Adrenal gland (tissue), 9 donors: ENCODE measurements at regions not wholly inside any gene's neighbourhood (a gene's known extent, or its start where the extent isn't known, plus 50 kb on each side); places are given as distances from the start of the nearest gene placed in this dataset.

Experiments used
- DNase-seq, 7 donors: peaks; one replicate each; pipeline ENCODE4 v3.0.0-alpha.2; 2019 to 2020
- H3K27ac ChIP-seq, 5 donors: fragments of 200-600 bp; sonication (generic) in 4 of 5; 1 replicate in 3 of 5; 2 replicates in 2 of 5; pipeline versions ENCODE4 v1.5.1 to v1.8.0; 2016 to 2020; ENCODE audit warnings: mild to moderate bottlenecking in 1 of 5
- H3K27me3 ChIP-seq: fragments of 200-600 bp; 2 replicates; pipeline ENCODE4 v1.8.0; 2021
- H3K36me3 ChIP-seq, 2 donors: fragments of 200-600 bp; replicated peaks in 1 of 2; 1 replicate in 1 of 2; 2 replicates in 1 of 2; pipeline versions ENCODE4 v1.5.1 to v1.8.0; 2018 to 2022
- H3K4me1 ChIP-seq, 2 donors: fragments of 200-600 bp; replicated peaks in 1 of 2; 1 replicate in 1 of 2; 2 replicates in 1 of 2; pipeline versions ENCODE4 v1.5.1 to v1.8.0; 2018 to 2021
- H3K4me3 ChIP-seq, 4 donors: fragments of 200-600 bp; sonication (generic) in 3 of 4; one replicate each; pipeline ENCODE4 v1.5.1; 2016 to 2018
- H3K9me3 ChIP-seq, 3 donors: fragments of 200-600 bp; sonication (generic) in 1 of 3; replicated peaks in 1 of 3; 1 replicate in 2 of 3; 2 replicates in 1 of 3; pipeline versions ENCODE4 v1.5.1 to v1.8.0; 2016 to 2021
- CTCF ChIP-seq, 6 experiments: fragments of 450-650 bp in 4 of 6; fragments of 200-600 bp in 2 of 6; sonication (generic) in 1 of 6; IDR thresholded peaks; 1 replicate in 5 of 6; 2 replicates in 1 of 6; pipeline versions ENCODE4 v1.5.1 to v1.8.0; 2016 to 2021; ENCODE audit warnings: antibody characterized with exemption in 6 of 6, mild to moderate bottlenecking in 2 of 6, moderate library complexity in 1 of 6
- POLR2A ChIP-seq, 2 donors: fragments of 450-650 bp; IDR thresholded peaks; one replicate each; pipeline ENCODE4 v1.6.1; 2017; ENCODE audit warnings: antibody characterized with exemption in 2 of 2, mild to moderate bottlenecking in 2 of 2, moderate library complexity in 1 of 2
- WGBS, 4 donors: extraction: QIAGEN DNeasy Blood & Tissue Kit in 2 of 4; methylation state at CpG; one replicate each; pipeline versions ENCODE4 v1.1.5 to v1.1.7; 2013 to 2017; 5-methylcytosine and 5-hydroxymethylcytosine counted together
- intact Hi-C, 2 donors: fragments of 100-400 bp; cut with DNase I; formaldehyde crosslinking; loops; one replicate each; pipeline versions ENCODE4 v1.14.1 to v1.15.0; 2022 to 2023
- donor health status: healthy with polysubstance abuse.
- donor health status: Bipolar disorder and iron deficiency.
- donor health status: DM: yes; HTN: yes; CAD: no.
- donor health status: DM: no; HTN: no; CAD: no.
- donor health status: DM: no; HTN: no; CAD: no.

DNA sequence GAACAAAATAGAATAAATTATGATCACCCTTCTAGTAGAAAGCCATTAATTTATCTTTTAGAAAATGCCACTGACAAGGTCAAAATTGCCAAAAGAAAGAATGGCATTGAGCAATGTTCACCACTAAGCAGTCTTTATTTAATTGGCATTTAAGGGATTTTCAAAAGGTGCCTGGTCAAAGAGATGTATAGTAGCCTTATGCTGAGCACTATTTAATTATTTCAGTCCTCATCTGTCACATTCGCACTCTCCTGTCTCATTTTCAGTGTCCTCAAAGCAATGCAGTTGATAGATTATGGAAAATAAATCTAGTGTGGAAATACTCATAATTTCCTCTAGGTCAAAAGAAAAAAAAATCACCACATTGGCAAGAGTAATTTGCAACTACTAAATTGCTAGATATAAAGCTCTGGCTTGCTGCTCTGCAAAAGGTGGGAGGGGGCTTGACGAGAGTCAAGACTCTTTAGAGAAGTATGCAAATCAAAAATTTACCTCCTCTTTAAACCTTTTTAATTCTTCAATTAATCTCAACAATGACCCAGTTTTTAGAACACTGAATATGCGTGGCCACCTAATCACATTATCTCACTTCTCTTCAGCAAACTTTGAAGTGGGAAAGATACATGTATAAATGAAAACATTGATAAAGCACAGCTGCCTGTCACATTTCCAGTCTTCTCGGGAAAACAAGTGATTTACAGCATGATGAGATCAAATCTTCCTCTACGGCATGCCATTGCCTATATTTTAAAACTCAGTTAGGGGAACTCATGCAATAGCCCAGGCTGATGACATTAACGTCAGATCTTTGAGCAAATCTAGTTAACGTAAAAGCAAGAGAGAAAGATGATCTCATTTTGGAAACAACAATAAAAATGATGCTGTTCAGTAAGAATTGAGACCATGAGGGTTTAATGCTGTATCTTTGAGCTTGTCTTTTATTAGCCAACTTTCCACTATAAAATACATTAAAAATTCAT is 373.1 kb upstream of the DCN start:
- WGBS, 4 donors = 37 to 40% (median 40%) methylated on average over 7 of the region's 7 CpGs
- intact Hi-C loops = no loop called here
- TF ChIP-seq POLR2A (IDR thresholded peaks at IDR 0.05) = no peak
- TF ChIP-seq CTCF (IDR thresholded peaks at IDR 0.05) = peak in 1 of 6 experiments; percentile 10

DNA sequence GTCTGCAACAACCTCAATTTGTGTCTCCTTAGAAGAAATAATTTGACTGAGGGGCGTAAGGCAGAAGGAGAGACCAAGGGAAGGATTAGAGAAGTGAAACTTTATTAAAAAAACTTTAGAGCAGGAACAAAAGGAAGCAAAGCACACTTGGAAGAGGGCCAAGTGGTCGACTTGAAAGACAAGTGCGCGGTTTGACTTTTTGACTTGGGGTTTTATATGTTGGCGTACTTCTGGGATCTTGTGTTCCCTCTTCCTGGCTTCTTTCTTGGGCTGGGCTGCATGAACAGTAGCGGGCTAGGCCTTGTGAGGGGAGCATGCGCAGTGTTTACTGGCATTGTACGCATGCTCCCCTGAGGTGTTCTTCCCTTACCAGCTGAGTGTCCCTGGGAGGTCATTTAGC is 369.3 kb upstream of the DCN start:
- Histone ChIP-seq H3K27me3 (no peaks in the 10 kb centered on the region), H3K27ac (no peak overlapping the region), H3K9me3 (no peaks in the 10 kb centered on the region), H3K4me1 (peaks cover 7 to 9% of the 10 kb centered on the region in 2 donors), H3K4me3 (no peak overlapping the region), H3K36me3 (no peaks in the 10 kb centered on the region)
- intact Hi-C loops = no loop called here
- TF ChIP-seq POLR2A (IDR thresholded peaks at IDR 0.05) (no peak), CTCF (IDR thresholded peaks at IDR 0.05) (no peak)
- WGBS, 4 donors = 75 to 88% (median 79%) methylated on average over 8 of the region's 8 CpGs
- DNase-seq = peak in 5 of 7 donors; percentile 24 to 57 (median 29)

More for the DNA sequence above, 373.1 kb upstream of the DCN start:
- Histone ChIP-seq H3K4me3 (no peak overlapping the region), H3K9me3 (no peaks in the 10 kb centered on the region), H3K27me3 (no peaks in the 10 kb centered on the region), H3K27ac (no peak overlapping the region), H3K36me3 (no peaks in the 10 kb centered on the region), H3K4me1 (peaks cover 7 to 9% of the 10 kb centered on the region in 2 donors)
- no peak for DNase-seq

- Histone ChIP-seq H3K27me3 (no peaks in the 10 kb centered on the region), H3K4me3 (no peak overlapping the region), H3K4me1 (peaks cover 7 to 9% of the 10 kb centered on the region in 2 donors), H3K9me3 (no peaks in the 10 kb centered on the region), H3K27ac (no peak overlapping the region), H3K36me3 (no peaks in the 10 kb centered on the region)
- intact Hi-C loops = no loop called here
- DNase-seq = no peak
- WGBS, 4 donors = 82 to 95% (median 90%) methylated on average over 1 of the region's 1 CpG
- TF ChIP-seq POLR2A (IDR thresholded peaks at IDR 0.05) (no peak), CTCF (IDR thresholded peaks at IDR 0.05) (no peak)
These were observed 368.6 kb upstream of the DCN start for GRCh38 chr12:91551242-91551641.

DNA sequence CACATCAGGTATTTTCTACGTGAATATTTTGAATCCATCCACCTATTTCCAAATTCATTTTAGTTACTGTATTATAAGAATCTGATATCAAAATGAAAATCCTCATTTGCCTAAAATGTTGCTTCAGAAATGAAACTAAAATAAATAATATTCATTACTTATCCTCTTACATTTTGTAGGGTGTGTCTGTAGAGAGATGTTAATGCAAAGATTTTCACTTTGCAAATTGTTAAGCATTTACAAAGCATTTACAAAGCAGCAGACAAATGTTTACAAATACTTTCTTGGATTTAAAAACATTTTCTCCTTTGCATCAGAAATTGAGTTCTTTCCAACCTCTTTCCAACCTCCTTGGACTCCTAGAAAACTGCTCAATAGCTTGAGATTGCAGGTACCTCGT is 360.0 kb upstream of the DCN start:
- no peak for TF ChIP-seq POLR2A (IDR thresholded peaks at IDR 0.05)
- no peak for TF ChIP-seq CTCF (IDR thresholded peaks at IDR 0.05)
- no peak for DNase-seq
- no peaks in the 10 kb centered on the region for H3K27me3 ChIP-seq
- whole genome bisulfite sequencing, 4 donors = 90 to 96% (median 92%) methylated on average over 2 of the region's 2 CpGs
- no peaks in the 10 kb centered on the region for H3K4me1 ChIP-seq
- no peaks in the 10 kb centered on the region for H3K9me3 ChIP-seq
- no peaks in the 10 kb centered on the region for H3K36me3 ChIP-seq
- no peak overlapping the region for H3K4me3 ChIP-seq
- H3K27ac ChIP-seq = no peak overlapping the region
- intact Hi-C loops = no loop called here
